ENCODE measurements at regions not wholly inside any gene's neighbourhood (a gene's known extent, or its start where the extent isn't known, plus 50 kb on each side); places are given as distances from the start of the nearest gene placed in this dataset.
"Not testable (repeated sequence)": the region's sequence is repeated elsewhere in the genome, so short reads cannot be mapped to it uniquely, and the experiment has no call there.

- H3K4me3 ChIP-seq; H3K36me3 ChIP-seq; H3K9me3 ChIP-seq; intact Hi-C loops (cut with DNase I; ENCODE audit: low total_unique reads); H3K4me1 ChIP-seq; DNase-seq; H3K27me3 ChIP-seq; H3K27ac ChIP-seq: not testable (repeated sequence)
These were observed 60.3 kb downstream of the GOLGA8K start for GRCh38 chr15:32342772-32343199.

GRCh38 chr15:32342268-32342667 is 60.8 kb downstream of the GOLGA8K start:
- H3K36me3 ChIP-seq; H3K9me3 ChIP-seq; H3K27ac ChIP-seq; H3K27me3 ChIP-seq; intact Hi-C loops (cut with DNase I; ENCODE audit: low total_unique reads); DNase-seq; H3K4me1 ChIP-seq; H3K4me3 ChIP-seq: not testable (repeated sequence)

- H3K36me3 ChIP-seq; H3K4me1 ChIP-seq; H3K27me3 ChIP-seq; H3K27ac ChIP-seq; intact Hi-C loops (cut with DNase I; ENCODE audit: low total_unique reads); H3K4me3 ChIP-seq; H3K9me3 ChIP-seq; DNase-seq: not testable (repeated sequence)
These were observed 61.6 kb downstream of the GOLGA8K start for GRCh38 chr15:32341530-32341929.

- DNase-seq; H3K9me3 ChIP-seq; H3K27ac ChIP-seq; intact Hi-C loops (cut with DNase I; ENCODE audit: low total_unique reads); H3K27me3 ChIP-seq; H3K4me3 ChIP-seq; H3K36me3 ChIP-seq; H3K4me1 ChIP-seq: not testable (repeated sequence)
These were observed 66.3 kb downstream of the GOLGA8K start for GRCh38 chr15:32336804-32337203.

GRCh38 chr15:32323353-32323752 is 79.7 kb downstream of the GOLGA8K start:
- H3K4me3 ChIP-seq; H3K36me3 ChIP-seq; H3K27me3 ChIP-seq; DNase-seq; intact Hi-C loops (cut with DNase I; ENCODE audit: low total_unique reads); H3K9me3 ChIP-seq; H3K27ac ChIP-seq; H3K4me1 ChIP-seq: not testable (repeated sequence)

GRCh38 chr15:32319247-32319646 is 83.8 kb downstream of the GOLGA8K start:
- H3K36me3 ChIP-seq; H3K27ac ChIP-seq; H3K27me3 ChIP-seq; H3K4me1 ChIP-seq; DNase-seq; H3K9me3 ChIP-seq; H3K4me3 ChIP-seq; intact Hi-C loops (cut with DNase I; ENCODE audit: low total_unique reads): not testable (repeated sequence)

- H3K4me3 ChIP-seq; H3K4me1 ChIP-seq; H3K9me3 ChIP-seq; H3K36me3 ChIP-seq; H3K27me3 ChIP-seq; intact Hi-C loops (cut with DNase I; ENCODE audit: low total_unique reads); DNase-seq; H3K27ac ChIP-seq: not testable (repeated sequence)
These were observed 86.6 kb downstream of the GOLGA8K start for GRCh38 chr15:32316482-32316881.

GRCh38 chr15:32315079-32315939 is 87.8 kb downstream of the GOLGA8K start:
- H3K27ac ChIP-seq; H3K4me1 ChIP-seq; DNase-seq; H3K27me3 ChIP-seq; H3K36me3 ChIP-seq; H3K4me3 ChIP-seq; intact Hi-C loops (cut with DNase I; ENCODE audit: low total_unique reads); H3K9me3 ChIP-seq: not testable (repeated sequence)

- H3K4me3 ChIP-seq; H3K27me3 ChIP-seq; H3K4me1 ChIP-seq; H3K36me3 ChIP-seq; H3K27ac ChIP-seq; DNase-seq; H3K9me3 ChIP-seq; intact Hi-C loops (cut with DNase I; ENCODE audit: low total_unique reads): not testable (repeated sequence)
These were observed 89.5 kb downstream of the GOLGA8K start for GRCh38 chr15:32313446-32314209.

- intact Hi-C loops (cut with DNase I; ENCODE audit: low total_unique reads); H3K27ac ChIP-seq; H3K9me3 ChIP-seq; H3K4me3 ChIP-seq; H3K36me3 ChIP-seq; H3K27me3 ChIP-seq; H3K4me1 ChIP-seq; DNase-seq: not testable (repeated sequence)
These were observed 90.4 kb downstream of the GOLGA8K start for GRCh38 chr15:32312721-32313120.

- H3K36me3 ChIP-seq; H3K27me3 ChIP-seq; H3K9me3 ChIP-seq; H3K27ac ChIP-seq; intact Hi-C loops (cut with DNase I; ENCODE audit: low total_unique reads); H3K4me3 ChIP-seq; H3K4me1 ChIP-seq: not testable (repeated sequence)
- peak in 1 of 2 donors; percentile 18 for DNase-seq
These were observed 95.5 kb downstream of the GOLGA8K start for GRCh38 chr15:32307592-32307991.

GRCh38 chr15:32276200-32276830 is 126.8 kb downstream of the GOLGA8K start:
- H3K36me3 ChIP-seq; H3K4me3 ChIP-seq; DNase-seq; H3K27me3 ChIP-seq; intact Hi-C loops (cut with DNase I; ENCODE audit: low total_unique reads); H3K27ac ChIP-seq; H3K9me3 ChIP-seq; H3K4me1 ChIP-seq: not testable (repeated sequence)

- H3K27ac ChIP-seq; H3K4me1 ChIP-seq; H3K27me3 ChIP-seq; H3K36me3 ChIP-seq; intact Hi-C loops (cut with DNase I; ENCODE audit: low total_unique reads); H3K4me3 ChIP-seq; DNase-seq; H3K9me3 ChIP-seq: not testable (repeated sequence)
These were observed 149.1 kb downstream of the GOLGA8K start for GRCh38 chr15:32253958-32254357.

- H3K4me3 ChIP-seq; H3K36me3 ChIP-seq; H3K9me3 ChIP-seq; DNase-seq; H3K27ac ChIP-seq; H3K27me3 ChIP-seq; intact Hi-C loops (cut with DNase I; ENCODE audit: low total_unique reads); H3K4me1 ChIP-seq: not testable (repeated sequence)
These were observed 153.9 kb downstream of the GOLGA8K start for GRCh38 chr15:32249207-32249606.

Measured in tibial artery (tissue), 4 donors.